Fibroblast of pulmonary artery (primary cell): ENCODE measurements at regions not wholly inside any gene's neighbourhood (a gene's known extent, or its start where the extent isn't known, plus 50 kb on each side); places are given as distances from the start of the nearest gene placed in this dataset.
"Not testable (repeated sequence)": the region's sequence is repeated elsewhere in the genome, so short reads cannot be mapped to it uniquely, and the experiment has no call there.

ENCODE experiments used
- DNase-seq: peaks from one replicate; pipeline ENCODE4 v3.0.0-alpha.2; 2010; ENCODE audit warnings: low read depth
- H3K4me3 ChIP-seq: replicated peaks from 2 replicates; pipeline ENCODE4 v1.5.1; 2011; ENCODE audit warnings: low read depth, mild to moderate bottlenecking, control low read depth, low read length, moderate library complexity
- TF ChIP-seq, protein P1 (sequence below): IDR thresholded peaks from 2 replicates; pipeline ENCODE4 v1.5.1; 2011; ENCODE audit warnings: mild to moderate bottlenecking, control low read depth, low read length, inconsistent platforms; ENCODE audit errors: missing control alignments

DNA sequence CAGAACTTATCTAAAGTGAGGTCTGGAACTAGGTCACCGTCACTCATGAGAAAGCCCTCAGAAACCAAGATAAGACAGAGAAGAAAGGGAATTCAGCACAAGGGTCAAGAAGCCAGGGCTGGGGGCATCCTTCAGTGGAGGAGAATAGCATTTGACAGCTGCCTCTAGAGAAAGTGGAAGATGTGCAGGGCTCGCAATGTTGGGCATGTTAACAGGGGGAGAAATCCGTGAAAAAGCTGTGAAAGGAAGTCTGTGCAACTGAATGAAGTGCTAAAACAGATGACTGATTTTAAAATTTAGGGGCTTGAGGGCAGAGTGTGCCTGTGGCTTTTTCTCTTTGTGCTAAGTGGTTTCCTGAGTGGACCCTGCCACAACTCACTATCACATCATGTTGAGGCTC lies 97.7 kb upstream of the IFNG-AS1 start:
- no peak overlapping the region for H3K4me3 ChIP-seq
- DNase-seq, result no peak
- TF ChIP-seq, protein P1, sequence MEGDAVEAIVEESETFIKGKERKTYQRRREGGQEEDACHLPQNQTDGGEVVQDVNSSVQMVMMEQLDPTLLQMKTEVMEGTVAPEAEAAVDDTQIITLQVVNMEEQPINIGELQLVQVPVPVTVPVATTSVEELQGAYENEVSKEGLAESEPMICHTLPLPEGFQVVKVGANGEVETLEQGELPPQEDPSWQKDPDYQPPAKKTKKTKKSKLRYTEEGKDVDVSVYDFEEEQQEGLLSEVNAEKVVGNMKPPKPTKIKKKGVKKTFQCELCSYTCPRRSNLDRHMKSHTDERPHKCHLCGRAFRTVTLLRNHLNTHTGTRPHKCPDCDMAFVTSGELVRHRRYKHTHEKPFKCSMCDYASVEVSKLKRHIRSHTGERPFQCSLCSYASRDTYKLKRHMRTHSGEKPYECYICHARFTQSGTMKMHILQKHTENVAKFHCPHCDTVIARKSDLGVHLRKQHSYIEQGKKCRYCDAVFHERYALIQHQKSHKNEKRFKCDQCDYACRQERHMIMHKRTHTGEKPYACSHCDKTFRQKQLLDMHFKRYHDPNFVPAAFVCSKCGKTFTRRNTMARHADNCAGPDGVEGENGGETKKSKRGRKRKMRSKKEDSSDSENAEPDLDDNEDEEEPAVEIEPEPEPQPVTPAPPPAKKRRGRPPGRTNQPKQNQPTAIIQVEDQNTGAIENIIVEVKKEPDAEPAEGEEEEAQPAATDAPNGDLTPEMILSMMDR, result no peak

DNA sequence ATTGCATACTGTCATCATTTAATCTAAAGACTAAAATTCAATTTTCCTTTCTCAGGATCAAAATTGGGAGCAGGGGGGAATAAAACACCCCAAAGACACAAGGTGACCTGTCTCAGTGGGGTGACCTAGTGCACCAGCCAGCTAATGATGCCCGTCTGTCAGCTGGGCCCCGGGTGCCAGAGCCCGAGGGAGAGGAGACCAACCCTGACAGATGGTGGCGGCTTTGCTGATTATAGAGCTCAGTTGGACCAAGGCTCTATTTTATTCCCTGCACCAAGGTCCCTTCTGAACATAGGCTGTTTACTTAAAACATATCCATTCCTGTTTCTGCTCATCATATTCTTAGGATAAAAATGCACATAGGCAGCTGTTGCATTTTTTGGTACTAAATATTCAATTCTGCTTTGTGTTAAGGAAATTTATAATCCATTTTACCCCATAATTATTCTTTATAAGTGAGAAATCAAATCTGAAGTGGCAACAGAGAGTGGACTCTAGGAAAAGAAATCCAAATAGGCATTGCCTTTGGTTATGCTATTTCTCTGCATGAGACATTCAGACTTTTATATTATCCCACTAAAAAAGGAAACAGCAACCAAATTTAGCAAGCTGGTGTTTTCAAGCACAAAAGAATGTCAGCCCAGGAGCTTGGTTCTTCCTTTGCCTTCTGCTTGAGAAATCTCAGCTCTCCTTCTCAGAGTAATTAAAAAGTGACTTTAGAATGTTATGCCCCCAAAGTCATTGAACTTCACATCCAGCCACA lies 96.8 kb upstream of the IFNG-AS1 start:
- TF ChIP-seq, protein P1, result no peak
- DNase-seq, result no peak
- no peak overlapping the region for H3K4me3 ChIP-seq

DNA sequence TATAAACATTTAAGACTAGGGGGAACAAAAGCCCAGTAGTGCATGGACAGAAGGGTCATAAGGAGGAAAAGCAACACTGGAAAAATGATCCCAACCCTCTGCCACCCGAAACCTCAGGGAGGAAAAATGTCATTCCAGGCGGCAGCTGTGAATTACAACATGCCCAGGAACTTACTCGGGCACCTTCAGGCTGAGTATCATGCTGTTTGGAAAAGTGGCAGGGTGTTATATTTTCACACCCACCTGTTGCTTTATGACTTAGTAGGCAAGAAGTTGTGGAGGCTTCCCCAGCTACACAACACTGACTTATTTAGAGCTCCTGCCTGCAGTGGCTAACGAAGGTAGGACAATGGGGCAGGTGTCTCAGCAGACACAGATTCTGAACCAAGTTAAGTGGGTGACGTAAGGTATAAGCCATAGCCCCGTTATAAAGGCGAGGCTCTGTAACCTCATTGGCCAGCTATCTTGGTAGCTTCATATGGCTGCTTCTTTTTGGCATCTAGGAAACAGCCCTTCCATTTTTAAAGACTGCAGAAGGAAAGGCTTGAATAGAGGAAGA lies 96.1 kb upstream of the IFNG-AS1 start:
- DNase-seq, result no peak
- TF ChIP-seq, protein P1, result no peak

DNA sequence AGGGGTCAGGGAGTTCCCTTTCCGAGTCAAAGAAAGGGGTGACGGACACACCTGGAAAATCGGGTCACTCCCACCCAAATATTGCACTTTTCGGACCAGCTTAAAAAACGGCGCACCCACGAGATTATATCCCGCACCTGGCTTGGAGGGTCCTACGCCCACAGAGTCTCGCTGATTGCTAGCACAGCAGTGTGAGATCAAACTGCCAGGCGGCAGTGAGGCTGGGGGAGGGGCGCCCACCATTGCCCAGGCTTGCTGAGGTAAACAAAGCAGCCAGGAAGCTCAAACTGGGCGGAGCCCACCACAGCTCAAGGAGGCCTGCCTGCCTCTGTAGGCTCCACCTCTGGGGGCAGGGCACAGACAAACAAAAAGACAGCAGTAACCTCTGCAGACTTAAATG lies 88.8 kb upstream of the IFNG-AS1 start:
- not testable (repeated sequence) for H3K4me3 ChIP-seq, DNase-seq

More for the DNA sequence above, 96.1 kb upstream of the IFNG-AS1 start:
- no peak overlapping the region for H3K4me3 ChIP-seq

DNA sequence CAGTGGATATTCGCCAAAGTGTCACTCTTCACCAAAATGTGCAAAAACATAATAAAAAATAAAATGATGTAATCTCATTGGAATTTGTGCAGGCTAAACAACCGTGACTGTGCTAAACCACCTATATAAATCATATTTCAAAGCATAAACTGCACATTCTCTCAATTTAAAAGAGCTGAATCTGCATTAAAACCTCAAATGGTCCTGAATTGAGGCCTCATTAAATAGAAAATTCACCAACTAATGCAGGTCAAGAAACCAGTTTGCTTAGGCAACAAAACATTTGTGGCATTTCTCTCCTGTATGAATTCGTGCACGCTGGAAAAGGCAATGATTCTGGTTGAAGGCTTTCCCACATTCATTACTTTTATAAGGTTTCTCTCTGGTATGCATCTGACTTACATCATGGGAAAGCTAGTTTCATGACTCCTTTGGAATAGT lies 80.1 kb upstream of the IFNG-AS1 start:
- DNase-seq, result peak; percentile 46
- TF ChIP-seq, protein P1, result no peak
- H3K4me3 ChIP-seq, result no peak overlapping the region

DNA sequence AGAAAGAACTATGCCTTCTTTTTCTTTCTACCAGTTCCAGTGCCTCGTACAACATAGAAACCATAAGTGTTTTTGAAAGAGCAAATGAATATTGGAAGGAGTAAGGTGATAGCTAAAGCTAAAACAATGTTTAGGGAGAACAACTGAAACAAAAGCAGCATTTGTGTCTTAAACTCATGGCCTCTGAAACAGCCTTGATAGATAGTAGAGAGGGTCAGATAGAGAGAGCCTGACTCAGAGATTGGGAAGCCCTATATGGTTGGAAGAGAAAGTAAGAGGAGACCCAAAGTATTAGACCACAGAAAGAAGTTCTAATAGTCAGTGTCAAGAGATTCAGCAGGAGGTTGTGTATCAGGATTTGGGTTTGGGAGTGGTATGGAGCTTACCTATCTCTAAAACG lies 79.6 kb upstream of the IFNG-AS1 start:
- H3K4me3 ChIP-seq, result no peak overlapping the region
- TF ChIP-seq, protein P1, result no peak
- DNase-seq, result no peak

DNA sequence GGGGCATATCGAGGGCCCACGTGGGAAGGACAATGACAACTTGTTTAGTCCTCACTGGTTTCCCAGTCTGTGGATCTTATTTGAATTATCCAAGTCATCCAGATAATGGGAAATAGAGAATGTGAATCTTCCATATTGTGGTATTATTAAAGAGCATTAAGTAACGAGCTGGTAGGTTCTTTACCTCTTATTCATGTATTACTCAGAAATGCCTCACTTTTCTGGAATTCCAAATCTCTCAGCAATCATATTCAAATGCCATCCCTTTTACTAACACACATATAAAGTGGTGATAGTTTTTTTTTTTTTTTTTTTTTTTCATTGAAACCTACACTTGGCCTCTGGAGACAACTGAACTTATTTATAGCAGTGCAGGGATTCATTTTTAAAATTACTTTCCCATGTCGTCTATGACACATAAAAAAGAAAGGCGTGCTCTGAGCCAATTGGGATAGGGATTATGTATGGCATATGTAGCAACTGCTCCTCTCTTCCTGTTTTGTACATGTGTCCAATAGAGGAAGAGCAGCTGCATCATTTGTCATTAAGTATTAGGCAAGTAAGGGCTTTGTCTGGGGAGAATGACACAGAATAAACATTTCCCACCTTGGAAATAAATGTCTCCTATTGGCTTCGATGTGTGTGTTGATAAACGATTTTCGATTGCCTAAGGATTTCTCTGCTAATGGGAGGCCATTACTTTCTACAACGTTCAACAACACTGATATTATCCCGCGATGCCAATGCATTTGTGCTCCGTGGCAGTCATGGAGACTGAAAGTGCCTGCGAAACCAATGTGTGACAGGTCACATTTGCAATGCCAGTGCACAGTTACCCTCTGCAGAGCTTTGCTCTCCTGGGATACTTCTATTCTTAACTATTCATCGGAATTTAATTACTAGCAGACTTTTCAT lies 78.6 kb upstream of the IFNG-AS1 start:
- TF ChIP-seq, protein P1, result no peak
- DNase-seq, result peak; percentile 73
- H3K4me3 ChIP-seq, result no peak overlapping the region
